Activated CD4-positive, CD25-positive, alpha-beta regulatory T cell treated with anti-CD3 and anti-CD28 coated beads, Interleukin-2, amount 50 U/mL, for 24 hours (primary cell): ENCODE measurements at regions not wholly inside any gene's neighbourhood (a gene's known extent, or its start where the extent isn't known, plus 50 kb on each side); places are given as distances from the start of the nearest gene placed in this dataset.
"Not testable (repeated sequence)": the region's sequence is repeated elsewhere in the genome, so short reads cannot be mapped to it uniquely, and the experiment has no call there.

Source experiments
- ATAC-seq, 2 donors: fragments of 150-1000 bp; cut with Tn5 transposase; one replicate each; pipeline ENCODE4 v1.10.0; 2021; ENCODE audit warnings: mild to moderate bottlenecking in 1 of 2, moderate library complexity in 1 of 2

DNA sequence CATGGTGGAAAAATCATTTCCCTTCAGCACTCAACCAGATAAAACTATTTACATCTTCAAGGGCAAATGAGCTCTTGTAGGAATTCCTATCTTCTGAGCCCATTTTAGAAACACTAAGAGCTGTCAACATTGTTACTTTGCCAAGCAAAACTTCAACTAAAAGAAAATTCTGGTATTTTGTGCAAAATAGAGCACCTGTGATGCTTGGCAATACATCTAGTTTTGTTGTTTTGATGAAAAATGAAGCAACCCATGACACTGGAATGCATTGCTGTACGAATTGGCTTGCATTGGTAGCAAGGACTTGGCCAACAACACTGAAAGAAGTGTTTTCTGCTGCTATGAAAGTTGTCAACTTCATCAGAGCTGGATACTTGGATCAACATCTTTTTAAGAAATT, 194.4 kb downstream of the COX18 start:
- ATAC-seq, result no peak

DNA sequence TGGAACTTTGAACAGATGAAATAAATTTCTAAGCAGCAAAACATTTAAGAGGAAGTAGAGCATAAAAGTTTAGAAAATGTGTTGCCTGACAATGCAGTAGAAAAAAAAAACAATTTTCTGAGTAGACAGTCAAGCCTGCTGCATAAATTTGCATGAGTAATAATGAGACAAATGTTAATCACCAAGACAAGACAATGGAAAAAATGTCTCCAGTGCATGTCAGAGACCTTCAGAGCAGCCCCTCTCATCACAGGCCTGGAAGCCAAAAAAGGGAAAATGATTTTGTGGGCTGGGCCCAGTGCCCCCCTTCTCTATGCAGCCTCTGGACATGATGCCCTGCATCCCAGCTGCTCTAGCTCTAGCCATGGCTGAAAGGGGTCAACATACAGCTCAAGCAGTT, 204.6 kb downstream of the COX18 start:
- peak in 1 of 2 donors; percentile 25 for ATAC-seq

DNA sequence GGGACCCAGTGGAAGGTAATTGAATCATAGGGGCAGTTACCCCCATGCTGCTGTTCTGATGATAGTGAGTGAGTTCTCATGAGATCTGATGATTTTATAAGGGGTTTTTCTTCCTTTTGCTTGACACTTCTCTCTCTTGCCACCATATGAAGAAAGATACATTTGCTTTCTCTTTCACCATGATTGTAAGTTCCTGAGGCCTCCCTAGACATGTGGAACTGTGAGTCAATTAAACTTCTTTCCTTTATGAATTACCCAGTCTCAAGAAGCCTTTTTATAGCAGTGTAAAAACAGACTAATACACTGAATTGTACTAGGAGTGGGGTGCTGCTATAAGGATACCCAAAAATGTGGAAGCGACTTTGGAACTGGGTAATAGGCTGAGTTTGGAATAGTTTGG, 205.2 kb downstream of the COX18 start:
- ATAC-seq, result peak in 1 of 2 donors; percentile 44

DNA sequence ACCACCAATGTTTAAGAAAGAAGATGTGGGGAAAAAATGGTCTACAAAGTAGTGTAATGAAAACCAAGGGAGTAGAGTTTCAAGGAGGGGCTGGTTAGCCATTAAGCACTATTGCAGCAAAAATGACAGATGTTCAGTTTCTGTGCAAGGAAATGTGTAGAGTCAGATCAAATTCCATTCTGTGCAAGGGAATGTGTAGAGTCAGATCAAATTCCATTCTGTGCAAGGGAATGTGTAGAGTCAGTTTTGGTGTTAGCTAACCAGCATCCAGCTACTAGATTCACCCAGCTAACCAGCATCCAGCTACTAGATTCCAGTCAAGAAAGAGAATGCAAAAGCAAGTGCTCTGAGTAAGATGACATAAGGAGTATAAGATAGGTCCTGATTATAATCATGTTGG, 208.8 kb downstream of the COX18 start:
- ATAC-seq, result no peak

DNA sequence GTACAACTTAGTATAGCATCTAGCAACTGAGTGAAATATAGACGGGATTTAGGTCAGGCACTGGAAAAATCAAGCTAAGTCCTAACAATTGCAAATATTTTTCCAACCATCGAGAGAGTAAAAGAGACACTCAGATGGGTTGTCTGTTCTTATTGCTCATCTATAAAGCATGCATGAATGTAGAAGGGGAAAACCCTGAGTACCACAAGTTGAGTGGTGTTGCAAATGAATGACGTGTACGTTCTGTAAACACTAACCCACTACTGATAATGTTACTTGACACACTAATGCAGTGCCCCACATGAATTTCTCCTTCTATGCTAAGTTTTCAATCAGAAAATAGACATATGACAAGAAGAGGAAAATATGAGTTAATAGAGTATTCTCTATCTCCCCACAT, 211.2 kb downstream of the COX18 start:
- ATAC-seq, result peak; percentile 48 to 55

DNA sequence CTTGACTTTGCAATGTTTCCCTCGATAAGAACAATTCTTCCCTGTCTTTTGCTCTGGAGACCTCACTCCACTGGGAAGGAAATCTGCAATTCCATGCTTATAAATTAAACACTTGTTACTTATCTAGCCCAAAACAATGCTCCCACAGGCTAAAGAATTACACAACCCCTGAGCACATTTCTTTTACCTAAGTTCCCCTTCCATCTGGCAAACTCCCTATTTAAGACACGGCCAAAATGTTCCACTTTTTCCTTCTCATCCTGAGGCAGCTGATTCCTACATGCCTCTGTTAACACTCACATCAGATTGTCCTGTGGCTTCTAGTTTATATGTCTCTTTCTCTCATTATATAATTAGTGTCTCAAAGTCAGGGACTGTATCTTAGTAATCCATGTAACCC, 211.7 kb downstream of the COX18 start:
- no peak for ATAC-seq

DNA sequence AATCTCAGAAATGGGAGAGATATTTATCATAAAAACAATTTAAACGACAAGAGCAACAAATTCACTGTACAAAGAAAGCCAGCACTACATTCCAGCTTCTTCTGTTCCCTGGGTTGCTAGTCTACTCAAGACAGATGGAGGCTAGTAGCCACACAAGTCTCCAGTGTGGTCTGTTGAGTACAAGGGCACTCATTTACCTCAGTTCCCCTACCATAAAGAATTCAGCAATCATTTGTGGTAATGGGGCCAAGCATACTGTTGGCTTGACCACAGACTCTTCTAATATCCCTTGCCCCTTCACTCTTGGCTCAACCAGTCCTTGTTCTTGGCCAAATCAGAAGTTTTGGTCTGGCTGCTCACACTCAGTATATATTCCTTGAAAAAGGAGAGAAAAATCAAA, 212.3 kb downstream of the COX18 start:
- ATAC-seq, result no peak

DNA sequence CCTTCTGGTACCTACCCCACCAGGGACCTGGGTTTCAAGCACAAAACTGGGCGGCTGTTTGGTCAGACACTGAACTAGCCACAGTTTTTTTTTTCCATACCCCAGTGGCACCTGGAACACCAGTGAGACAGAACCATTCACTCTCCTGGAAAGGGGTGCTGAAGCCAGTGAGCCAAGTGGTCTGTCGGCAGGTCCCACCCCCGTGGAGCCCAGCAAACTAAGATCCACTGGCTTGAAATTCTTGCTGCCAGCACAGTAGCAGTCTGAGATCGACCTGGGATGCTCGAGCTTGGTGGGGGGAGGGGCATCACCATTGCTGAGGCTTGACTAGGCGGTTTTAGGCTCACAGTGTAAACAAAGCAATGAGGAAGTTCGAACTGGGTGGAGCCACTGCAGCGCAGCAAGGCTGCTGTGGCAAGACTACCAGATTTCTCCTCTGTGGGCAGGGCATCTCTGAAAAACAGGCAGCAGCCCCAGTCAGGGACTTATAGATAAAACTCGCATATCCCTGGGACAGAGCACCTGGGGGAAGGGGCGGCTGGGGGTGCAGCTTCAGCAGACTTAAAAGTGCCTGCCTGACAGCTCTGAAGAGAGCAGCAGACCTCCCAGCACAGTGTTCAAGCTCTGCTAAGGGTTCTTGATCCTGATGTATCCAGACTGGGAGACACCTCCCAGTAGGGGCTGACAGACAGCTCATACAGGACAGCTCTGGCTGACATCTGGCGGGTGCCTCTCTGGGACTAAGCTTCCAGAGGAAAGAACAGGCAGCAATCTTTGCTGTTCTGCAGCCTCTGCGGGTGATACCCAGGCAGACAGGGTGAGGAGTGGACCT, 223.0 kb downstream of the COX18 start:
- no peak for ATAC-seq

DNA sequence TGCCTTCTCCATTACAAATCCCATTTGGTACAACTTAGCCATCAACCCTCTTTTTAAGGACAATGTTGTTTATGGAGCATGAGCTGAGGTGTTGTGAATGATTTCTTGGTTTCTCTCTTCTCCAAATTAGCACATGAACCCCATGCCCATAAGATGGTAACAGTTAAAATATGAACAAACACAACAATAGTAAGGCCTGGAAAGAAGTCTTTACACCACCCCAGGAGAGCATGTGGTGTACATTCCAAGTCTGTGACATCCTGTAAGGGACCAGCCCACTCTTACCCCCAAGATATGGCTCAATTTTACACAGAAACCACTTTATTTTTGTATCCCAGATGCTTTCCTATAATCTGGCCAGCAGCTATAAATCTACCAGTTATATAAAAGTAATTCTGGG, 226.1 kb downstream of the COX18 start:
- no peak for ATAC-seq

DNA sequence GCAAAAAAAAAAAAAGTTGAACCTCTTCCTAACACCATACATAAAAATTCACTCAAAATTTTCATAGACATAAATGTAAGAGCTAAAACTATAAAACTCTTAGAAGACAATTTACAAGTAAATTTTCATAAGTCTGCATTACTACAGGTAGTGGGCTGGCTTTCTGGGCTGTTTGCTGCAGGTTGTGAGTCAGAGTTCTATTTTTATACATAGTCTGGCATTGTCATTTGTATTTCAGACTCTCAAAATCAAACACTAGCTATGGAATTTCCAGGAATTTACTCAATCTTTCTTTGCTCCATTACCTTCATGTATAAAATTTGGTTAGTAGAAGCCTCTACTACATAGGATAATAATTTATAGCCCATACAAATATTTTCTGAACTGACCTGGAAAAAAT, 227.2 kb downstream of the COX18 start:
- ATAC-seq, result no peak

DNA sequence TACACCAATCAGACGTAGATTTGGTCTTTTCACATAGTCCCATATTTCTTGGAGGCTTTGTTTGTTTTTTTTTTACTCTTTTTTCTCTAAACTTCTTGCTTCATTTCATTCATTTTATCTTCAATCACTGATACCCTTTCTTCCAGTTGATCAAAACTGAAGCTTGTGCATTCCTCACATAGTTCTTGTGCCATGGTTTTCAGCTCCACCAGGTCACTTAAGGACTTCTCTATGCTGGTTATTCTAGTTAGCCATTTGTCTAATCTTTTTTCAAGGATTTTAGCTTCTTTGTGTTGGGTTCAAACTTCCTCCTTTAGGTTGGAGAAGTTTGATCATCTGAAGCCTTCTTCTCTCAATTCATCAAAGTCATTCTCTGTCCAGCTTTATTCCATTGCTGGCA, 229.3 kb downstream of the COX18 start:
- not testable (repeated sequence) for ATAC-seq

DNA sequence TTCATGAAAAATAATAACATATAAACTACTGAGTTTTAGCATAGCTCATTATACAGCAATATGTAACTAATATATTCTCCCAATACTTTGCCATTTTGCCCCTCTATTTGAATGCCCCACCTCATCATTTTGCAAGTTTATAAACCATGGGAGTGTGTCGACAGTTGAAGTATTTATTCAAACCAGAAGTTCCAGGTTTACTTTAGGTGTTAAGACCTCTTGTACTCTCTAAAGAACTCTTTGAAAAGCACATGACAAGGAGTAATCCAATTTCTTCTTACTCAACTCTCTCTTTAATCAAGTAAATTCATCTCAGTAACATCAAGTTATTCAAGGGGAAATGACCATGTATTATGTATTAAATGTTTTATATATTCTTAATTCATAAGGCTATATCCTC, 240.7 kb downstream of the COX18 start:
- ATAC-seq, result no peak

DNA sequence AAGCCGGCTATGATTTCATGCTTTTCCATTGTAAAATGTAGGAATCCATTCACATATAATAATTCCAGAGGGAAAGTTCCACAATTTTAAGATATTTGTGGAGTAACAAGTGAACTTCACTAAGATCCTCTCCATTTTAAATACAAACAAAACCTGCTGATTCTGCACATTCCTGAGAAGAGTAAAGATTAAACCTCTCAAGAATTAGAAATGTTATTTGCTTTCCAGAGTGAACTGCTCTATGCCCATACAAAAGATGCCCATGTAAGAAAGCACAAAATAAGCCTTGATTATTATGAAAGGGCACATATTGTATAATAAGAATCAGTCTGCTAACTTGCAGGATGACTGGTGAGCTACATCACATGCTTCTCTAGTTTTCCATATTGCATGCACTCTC, 241.5 kb downstream of the COX18 start:
- ATAC-seq, result no peak

DNA sequence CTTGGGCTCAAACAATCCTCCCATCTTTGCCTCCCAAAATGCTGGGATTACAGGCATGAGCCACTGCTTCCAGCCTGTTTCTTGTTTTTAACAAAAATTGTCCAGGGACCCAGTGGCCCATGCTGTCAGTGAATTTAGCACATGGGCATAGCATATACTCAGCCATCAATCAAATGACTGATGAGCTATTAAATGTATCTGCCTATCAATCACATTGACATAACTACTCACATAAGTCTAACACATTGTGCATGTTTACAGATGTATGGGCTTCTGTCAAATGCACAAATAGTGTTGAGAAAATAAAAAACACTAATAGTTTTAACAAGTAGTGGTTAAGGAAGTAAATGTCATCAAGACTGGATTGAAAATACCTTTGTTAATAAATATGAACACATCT, 249.4 kb downstream of the COX18 start:
- no peak for ATAC-seq

DNA sequence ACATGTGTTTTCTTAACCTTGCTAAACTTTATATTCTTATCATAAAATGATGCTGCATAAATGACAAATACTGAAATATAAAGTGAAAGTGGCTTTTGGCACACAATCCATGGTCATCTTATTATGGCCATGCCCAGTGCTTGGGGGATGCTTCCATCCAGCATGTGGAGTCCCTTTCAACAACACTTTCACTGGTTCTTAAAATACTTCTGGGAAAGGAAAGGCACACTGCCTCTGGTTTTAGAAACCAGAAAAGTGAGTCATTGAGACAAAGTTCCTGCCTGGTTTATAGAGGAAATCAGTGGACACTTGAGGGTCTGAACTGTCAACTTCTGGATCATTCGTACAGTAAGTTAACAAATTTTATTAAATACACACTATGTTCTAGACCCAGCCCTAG, 248.0 kb upstream of the ADAMTS3 start:
- no peak for ATAC-seq

DNA sequence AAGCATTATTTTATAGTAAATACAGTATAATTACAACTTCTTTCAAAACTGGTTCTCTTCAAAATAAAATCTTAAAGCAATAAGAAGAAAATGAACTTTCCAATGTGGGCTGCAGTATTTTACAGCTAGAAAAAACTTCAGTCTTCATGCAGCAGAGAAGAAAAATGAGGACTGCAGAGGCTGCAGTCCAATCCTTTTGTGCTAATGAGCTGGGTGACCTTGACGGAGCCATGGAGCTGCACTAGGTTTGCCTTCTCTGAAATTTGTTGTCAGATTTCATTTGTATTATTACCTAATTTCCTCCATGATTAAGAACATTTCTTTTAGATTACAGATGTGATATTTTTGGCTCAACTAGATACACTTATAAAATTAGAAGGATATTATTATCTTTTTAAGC, 245.2 kb upstream of the ADAMTS3 start:
- no peak for ATAC-seq

DNA sequence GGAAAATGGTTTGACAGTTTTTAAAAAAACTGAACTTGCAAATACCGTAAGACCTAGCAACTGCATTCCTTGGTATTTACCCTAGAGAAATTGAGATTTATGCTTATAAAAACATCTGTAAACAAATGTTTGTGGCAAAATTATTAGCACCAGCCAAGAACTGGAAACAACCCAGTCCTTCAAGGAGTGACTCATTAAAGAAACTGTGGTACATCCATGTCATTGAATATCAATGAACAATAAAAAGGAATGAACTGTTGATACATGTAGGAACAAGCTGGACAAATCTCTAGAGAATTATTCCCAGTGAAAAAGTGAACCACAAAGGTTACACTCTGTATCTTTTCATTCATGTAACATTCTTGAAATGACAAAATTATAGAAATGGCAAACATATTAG, 240.2 kb upstream of the ADAMTS3 start:
- no peak for ATAC-seq

DNA sequence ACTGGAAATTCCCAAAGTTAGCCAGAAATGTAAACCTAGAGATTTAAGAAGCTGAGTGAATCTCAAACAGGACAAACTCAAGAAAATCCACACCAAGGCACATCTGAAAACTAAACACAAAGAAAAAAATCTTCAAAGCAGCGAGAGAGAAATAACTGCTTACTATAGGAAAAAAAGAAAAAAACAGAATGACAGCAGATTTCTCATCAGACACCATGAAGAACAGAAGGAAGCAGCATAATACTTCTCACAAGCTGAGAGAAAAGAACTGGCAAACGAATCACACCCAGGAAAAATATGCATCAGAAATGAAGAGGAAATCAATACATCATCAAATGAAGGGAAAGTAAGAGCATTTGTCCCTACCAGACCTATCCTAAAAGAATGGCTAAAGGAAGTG, 236.3 kb upstream of the ADAMTS3 start:
- ATAC-seq, result no peak

DNA sequence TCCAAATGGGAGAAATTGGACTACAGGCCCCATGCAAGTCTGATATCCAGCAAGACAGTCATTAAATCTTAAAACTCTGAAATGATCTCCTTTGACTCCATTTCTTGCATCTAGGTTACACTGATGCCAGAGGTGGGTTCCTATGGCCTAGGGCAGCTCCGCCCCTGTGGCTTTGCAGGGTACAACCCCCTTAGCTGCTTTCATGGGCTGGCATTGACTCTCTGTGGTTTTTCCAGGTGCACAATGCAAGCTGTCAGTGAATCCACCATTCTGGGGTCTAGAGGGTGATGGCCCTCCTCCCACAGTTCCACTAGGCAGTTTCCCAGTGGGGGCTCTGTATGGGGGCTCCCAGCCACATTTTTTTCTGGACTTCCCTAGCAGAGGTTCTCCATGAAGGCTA, 228.5 kb upstream of the ADAMTS3 start:
- no peak for ATAC-seq

DNA sequence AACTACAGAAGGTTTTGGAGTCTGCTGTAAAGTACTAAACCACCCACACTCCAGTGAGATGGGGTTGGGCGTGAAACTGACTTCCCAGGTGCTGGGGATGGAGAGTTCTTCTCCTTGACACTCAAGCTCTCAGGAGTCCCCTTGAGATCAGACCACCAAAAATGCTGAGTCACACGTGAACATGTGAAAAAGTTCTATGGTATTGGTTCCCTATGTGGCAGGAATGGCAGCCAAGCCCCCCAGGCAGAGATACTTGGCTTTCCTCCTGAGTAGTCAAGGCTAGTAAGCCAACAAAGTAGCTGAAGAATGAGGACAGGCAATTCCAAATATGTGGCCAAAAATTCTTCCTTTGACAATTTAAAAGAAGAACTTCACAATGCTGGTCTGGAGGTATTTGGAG, 222.0 kb upstream of the ADAMTS3 start:
- no peak for ATAC-seq

DNA sequence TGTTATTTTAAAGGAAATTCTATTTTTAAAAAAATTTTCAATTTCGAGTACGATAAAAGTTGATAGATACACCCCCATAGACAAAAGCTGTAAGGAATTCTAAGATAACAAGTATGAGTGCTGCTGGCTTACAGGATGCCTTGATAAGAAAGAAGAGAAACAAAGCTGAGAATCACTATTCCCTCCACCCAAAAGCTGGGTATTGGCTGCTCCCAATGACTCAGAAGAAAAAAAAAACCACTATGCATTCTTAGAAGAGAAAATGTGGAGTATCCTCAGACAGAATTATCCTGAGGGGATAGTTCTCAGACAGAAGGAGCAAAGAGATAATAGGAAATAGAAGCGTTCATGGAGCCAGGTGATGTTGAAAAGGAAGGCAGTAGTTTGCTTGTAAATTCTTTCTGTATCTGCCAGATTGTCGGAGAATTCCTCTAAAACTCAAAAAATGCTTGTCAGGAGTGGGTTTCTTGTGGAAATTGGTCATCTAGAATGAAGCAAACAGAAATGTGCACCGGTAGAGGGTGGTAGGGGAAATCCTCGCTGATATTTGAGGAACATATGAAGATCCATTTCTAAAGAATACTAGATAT, 217.5 kb upstream of the ADAMTS3 start:
- ATAC-seq, result no peak

DNA sequence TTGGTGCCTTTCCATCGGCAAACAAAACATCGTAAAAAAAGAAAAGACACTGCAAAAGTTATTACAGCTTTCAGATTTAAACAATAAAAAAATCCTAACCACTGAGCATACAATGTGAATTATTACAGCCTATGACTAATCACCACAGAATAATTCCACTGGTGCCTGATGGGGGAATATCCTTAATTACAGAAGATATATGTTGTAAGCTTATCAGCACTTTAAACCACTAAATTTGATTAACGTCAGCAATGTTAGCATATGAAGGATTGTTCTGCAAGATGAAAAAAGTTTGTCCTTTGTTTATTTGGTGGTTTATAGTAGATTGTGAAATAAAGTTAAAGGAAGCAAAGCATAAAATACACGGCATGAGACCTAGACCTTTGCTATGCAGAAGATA, 210.2 kb upstream of the ADAMTS3 start:
- no peak for ATAC-seq

DNA sequence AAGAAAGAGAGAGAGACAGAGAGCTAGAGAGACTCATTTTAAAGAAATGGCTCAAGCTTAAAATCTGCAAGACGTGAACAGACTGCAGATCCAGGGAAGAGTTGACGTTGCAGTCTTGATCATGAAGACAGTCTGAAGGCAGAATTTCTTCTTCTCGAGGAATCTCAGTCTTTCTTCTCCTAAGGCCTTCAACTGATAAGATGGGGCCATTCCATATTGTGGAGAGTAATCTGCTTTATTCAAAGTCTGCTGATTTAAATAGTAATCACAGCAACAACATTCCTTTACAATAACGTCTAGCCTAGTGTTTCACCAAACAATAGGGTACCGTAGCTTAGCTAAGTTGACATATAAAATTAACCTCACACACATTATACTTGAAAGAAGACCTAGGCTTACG, 208.4 kb upstream of the ADAMTS3 start:
- ATAC-seq, result no peak

DNA sequence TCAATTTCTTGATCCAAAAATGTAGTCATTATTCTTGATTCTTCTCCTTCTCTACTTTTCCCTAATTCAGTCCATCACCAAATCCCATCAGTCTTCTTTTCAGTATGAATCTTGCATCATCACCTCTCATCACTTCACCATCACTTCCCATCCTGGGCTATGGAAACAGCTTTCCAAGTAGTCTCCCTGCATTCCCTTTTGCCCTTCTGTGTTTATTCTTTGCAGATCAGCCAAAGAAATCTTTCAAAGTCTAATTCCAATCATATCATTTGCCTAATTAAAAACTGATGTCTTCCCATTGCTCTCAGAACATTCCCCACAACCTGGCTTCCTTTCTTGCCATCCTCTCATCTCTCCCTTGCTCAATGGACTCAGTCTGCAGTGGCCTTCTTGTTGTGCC, 201.7 kb upstream of the ADAMTS3 start:
- ATAC-seq, result no peak

DNA sequence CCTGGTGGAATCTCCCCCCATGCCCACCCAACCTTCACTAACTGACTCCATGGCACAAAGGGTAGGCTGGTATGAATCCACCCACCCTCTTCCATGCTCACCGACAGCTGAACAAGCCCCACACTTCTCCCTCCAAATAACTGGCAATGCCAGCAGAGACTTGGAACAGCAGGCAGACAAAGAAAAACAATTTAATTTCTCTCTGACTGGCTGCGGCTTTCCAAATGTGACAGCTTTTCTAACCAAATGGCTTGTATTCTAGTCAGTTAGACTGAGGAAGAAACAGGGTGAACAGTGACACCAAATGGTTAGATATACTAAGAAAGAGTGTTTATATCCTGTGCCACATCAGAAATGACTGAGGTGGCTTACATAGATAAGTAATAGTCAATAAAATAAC, 199.3 kb upstream of the ADAMTS3 start:
- no peak for ATAC-seq
